A673 (cell line): ENCODE measurements at regions not wholly inside any gene's neighbourhood (a gene's known extent, or its start where the extent isn't known, plus 50 kb on each side); places are given as distances from the start of the nearest gene placed in this dataset.

ENCODE experiments used
- BruUV-seq: library from RNA; stranded (reverse); fragments of 400-500 nt; replicated peaks from 2 replicates; lab custom pipeline; 2021; lab: Mats Ljungman, UMichigan
- CTCF ChIA-PET: fragments of 300-600 bp; sonication (Branson Sonifier 250); formaldehyde crosslinking; loops from one replicate; lab custom pipeline; 2022; ENCODE audit warnings: antibody characterized with exemption; lab: Charles Lee
- POLR2A ChIA-PET: fragments of 300-600 bp; sonication (Branson Sonifier 250); formaldehyde crosslinking; loops from one replicate; lab custom pipeline; 2022; ENCODE audit warnings: antibody characterized with exemption; ENCODE audit not compliant: low non-redundant PET; lab: Charles Lee
- DNase-seq: peaks from one replicate; pipeline ENCODE4 v3.0.0-alpha.2; 2015; ENCODE audit warnings: low spot score
- H3K27ac ChIP-seq: fragments of 200-600 bp; sonication (generic); 2 replicates; pipeline ENCODE4 v1.5.1; 2016; ENCODE audit warnings: mixed run types, low read depth, mild to moderate bottlenecking, mixed read lengths, antibody characterized with exemption, low read length; ENCODE audit not compliant: poor library complexity, severe bottlenecking
- H3K27me3 ChIP-seq: fragments of 200-600 bp; sonication (generic); replicated peaks from 2 replicates; pipeline ENCODE4 v1.6.1; 2017; ENCODE audit warnings: mixed run types, low read depth, mild to moderate bottlenecking, mixed read lengths, antibody characterized with exemption, low read length; ENCODE audit not compliant: insufficient read depth, poor library complexity
- H3K36me3 ChIP-seq: fragments of 200-600 bp; sonication (generic); 2 replicates; pipeline ENCODE4 v1.6.1; 2016; ENCODE audit warnings: mixed run types, mild to moderate bottlenecking, mixed read lengths, antibody characterized with exemption, low read length; ENCODE audit not compliant: insufficient read depth, poor library complexity, severe bottlenecking
- H3K4me1 ChIP-seq: fragments of 200-600 bp; sonication (generic); 2 replicates; pipeline ENCODE4 v1.6.1; 2017; ENCODE audit warnings: mixed run types, mild to moderate bottlenecking, mixed read lengths, antibody characterized with exemption, low read length; ENCODE audit not compliant: insufficient read depth, poor library complexity, severe bottlenecking
- H3K4me3 ChIP-seq: fragments of 200-600 bp; sonication (generic); 2 replicates; pipeline ENCODE4 v1.5.1; 2016; ENCODE audit warnings: low read depth, mixed run types, mild to moderate bottlenecking, mixed read lengths, low read length; ENCODE audit not compliant: poor library complexity, severe bottlenecking
- H3K9me3 ChIP-seq: fragments of 200-600 bp; sonication (generic); 2 replicates; pipeline ENCODE4 v1.6.1; 2016; ENCODE audit warnings: mixed run types, low read depth, mild to moderate bottlenecking, mixed read lengths, antibody characterized with exemption, low read length; ENCODE audit not compliant: poor library complexity, severe bottlenecking
- EZH2 ChIP-seq: fragments of 200-600 bp; sonication (generic); IDR thresholded peaks from 2 replicates; pipeline ENCODE4 v1.6.1; 2017; ENCODE audit warnings: borderline replicate concordance, low read depth, mild to moderate bottlenecking, mixed read lengths, antibody characterized with exemption, low read length; ENCODE audit not compliant: poor library complexity, severe bottlenecking
- intact Hi-C: fragments of 100-400 bp; cut with micrococcal nuclease; formaldehyde crosslinking; loops from one replicate; pipeline ENCODE4 v1.10.0; 2022; ENCODE audit not compliant: unreplicated experiment
- TF ChIP-seq, protein P1 (sequence below): fragments of 300-800, 200-600 bp; sonication (generic); conservative IDR thresholded peaks from 2 replicates; pipeline ENCODE4 v1.5.1; 2017; ENCODE audit warnings: low read depth, mild to moderate bottlenecking, antibody characterized with exemption, low read length, moderate library complexity, mixed read lengths

DNA sequence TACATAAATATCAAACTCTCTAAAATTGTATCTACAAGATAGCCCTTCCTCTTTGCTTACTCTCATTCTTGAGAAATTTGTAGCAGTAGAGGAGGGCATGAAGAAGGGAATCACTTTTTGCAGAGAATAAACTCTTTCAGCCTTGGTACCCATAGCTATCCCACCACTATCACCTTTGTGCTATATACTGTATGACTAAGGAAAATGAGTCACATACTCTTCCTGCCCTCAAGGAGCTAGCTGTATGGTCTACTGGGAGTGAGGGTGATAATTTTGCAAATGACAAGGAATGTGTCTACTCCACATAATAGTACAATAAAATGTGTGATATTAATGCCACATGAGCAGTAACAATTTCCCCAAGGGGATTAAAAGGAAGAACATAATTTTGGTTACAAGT is 184.6 kb upstream of the WSB1 start:
- no peak overlapping the region for H3K27ac ChIP-seq
- H3K4me1 ChIP-seq: no peaks in the 10 kb centered on the region
- no peaks in the 10 kb centered on the region for H3K27me3 ChIP-seq
- H3K4me3 ChIP-seq: no peak overlapping the region
- ChIA-PET POLR2A (no interaction called here), CTCF (no interaction called here)
- no peaks in the 10 kb centered on the region for H3K9me3 ChIP-seq
- intact Hi-C loops: no loop called here
- TF ChIP-seq, protein P1, sequence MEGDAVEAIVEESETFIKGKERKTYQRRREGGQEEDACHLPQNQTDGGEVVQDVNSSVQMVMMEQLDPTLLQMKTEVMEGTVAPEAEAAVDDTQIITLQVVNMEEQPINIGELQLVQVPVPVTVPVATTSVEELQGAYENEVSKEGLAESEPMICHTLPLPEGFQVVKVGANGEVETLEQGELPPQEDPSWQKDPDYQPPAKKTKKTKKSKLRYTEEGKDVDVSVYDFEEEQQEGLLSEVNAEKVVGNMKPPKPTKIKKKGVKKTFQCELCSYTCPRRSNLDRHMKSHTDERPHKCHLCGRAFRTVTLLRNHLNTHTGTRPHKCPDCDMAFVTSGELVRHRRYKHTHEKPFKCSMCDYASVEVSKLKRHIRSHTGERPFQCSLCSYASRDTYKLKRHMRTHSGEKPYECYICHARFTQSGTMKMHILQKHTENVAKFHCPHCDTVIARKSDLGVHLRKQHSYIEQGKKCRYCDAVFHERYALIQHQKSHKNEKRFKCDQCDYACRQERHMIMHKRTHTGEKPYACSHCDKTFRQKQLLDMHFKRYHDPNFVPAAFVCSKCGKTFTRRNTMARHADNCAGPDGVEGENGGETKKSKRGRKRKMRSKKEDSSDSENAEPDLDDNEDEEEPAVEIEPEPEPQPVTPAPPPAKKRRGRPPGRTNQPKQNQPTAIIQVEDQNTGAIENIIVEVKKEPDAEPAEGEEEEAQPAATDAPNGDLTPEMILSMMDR: no peak
- no peak for TF ChIP-seq EZH2
- DNase-seq: peak; percentile 10
- BruUV-seq: no TSS peak
- H3K36me3 ChIP-seq: no peaks in the 10 kb centered on the region

DNA sequence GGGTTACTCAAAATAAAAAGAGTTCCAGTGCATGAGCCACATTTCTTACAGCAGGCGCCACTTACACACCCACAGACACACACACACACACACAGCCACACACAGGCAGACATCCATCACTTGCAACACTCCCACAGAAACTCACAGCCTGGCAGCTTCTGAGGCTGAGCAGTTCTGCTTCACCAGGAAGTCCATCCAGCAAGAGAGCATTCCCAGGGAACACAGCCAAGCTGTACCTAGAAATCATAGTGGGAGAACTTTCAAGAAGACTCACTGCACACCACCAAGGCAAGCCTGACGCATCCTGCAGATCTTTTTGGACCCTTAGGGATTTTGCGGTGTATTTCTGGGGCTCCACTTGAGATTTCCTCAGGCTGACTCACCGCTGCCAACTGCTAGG is 140.9 kb upstream of the WSB1 start:
- Histone ChIP-seq H3K4me3 (no peak overlapping the region), H3K4me1 (no peaks in the 10 kb centered on the region), H3K36me3 (no peaks in the 10 kb centered on the region), H3K27me3 (no peaks in the 10 kb centered on the region), H3K9me3 (no peaks in the 10 kb centered on the region), H3K27ac (no peak overlapping the region)
- no TSS peak for BruUV-seq
- intact Hi-C loops: no loop called here
- ChIA-PET POLR2A (no interaction called here), CTCF (no interaction called here)
- TF ChIP-seq EZH2: no peak
- TF ChIP-seq, protein P1: no peak
- no peak for DNase-seq

DNA sequence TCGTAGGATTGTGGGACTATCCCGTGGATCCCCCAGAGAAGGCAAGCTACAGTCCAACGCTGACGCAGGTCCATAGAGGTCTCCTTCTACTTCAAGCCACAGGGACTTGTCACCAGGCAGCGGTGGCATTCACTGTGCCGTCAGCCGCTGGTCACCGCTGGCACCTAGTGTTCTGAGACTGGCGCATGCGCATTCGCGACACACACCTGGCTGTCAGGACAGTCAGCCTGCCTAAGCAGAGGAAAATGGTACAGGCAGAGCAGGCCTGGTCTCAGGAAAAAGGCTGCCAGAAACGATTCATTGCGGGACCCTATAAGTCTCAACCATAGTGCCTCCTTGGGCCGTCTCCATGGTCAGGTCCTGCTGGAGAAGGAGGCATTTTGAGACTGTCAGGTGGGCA is 138.0 kb upstream of the WSB1 start:
- Histone ChIP-seq H3K27ac (no peak overlapping the region), H3K36me3 (no peaks in the 10 kb centered on the region), H3K4me3 (no peak overlapping the region), H3K4me1 (no peaks in the 10 kb centered on the region), H3K9me3 (no peaks in the 10 kb centered on the region), H3K27me3 (no peaks in the 10 kb centered on the region)
- TF ChIP-seq EZH2: no peak
- TF ChIP-seq, protein P1: no peak
- ChIA-PET POLR2A (no interaction called here), CTCF (no interaction called here)
- intact Hi-C loops: no loop called here
- BruUV-seq: no TSS peak
- no peak for DNase-seq
